CD4-positive, alpha-beta memory T cell (primary cell): ENCODE measurements at regions not wholly inside any gene's neighbourhood (a gene's known extent, or its start where the extent isn't known, plus 50 kb on each side); places are given as distances from the start of the nearest gene placed in this dataset.

Experiments used
- CTCF ChIA-PET: fragments of 350-600 bp; sonication (Branson Sonifier 250); formaldehyde crosslinking; loops from one replicate; lab custom pipeline; 2021; ENCODE audit warnings: inconsistent platforms; ENCODE audit not compliant: partially characterized antibody; lab: Charles Lee
- POLR2A ChIA-PET: fragments of 350-600 bp; sonication (Branson Sonifier 250); formaldehyde crosslinking; loops from one replicate; lab custom pipeline; 2021; ENCODE audit not compliant: partially characterized antibody; lab: Charles Lee
- DNase-seq, 5 donors: peaks; one replicate each; pipeline versions ENCODE4 v3.0.0 to v3.0.0-alpha.2; 2020 to 2022; ENCODE audit warnings: mixed read lengths in 1 of 5
- H3K27ac ChIP-seq: one replicate; pipeline ENCODE4 v1.7.0; 2013; ENCODE audit warnings: low read depth, low read length
- H3K27me3 ChIP-seq: 2 replicates; pipeline ENCODE4 v1.7.0; 2013; ENCODE audit warnings: mild to moderate bottlenecking, low read length, moderate library complexity; ENCODE audit not compliant: insufficient read depth
- H3K36me3 ChIP-seq: 2 replicates; pipeline ENCODE4 v1.7.0; 2013; ENCODE audit warnings: mild to moderate bottlenecking, low read length, moderate library complexity; ENCODE audit not compliant: insufficient read depth
- H3K4me1 ChIP-seq: 2 replicates; pipeline ENCODE4 v1.7.0; 2013; ENCODE audit warnings: mild to moderate bottlenecking, low read length, moderate library complexity; ENCODE audit not compliant: insufficient read depth
- H3K4me3 ChIP-seq, 2 donors: one replicate each; pipeline ENCODE4 v1.7.0; 2013; ENCODE audit warnings: low read length in 2 of 2, mild to moderate bottlenecking in 1 of 2
- H3K9me3 ChIP-seq, 2 donors: one replicate each; pipeline ENCODE4 v1.7.0; 2013; ENCODE audit warnings: low read length in 2 of 2, control low read depth in 1 of 2; ENCODE audit not compliant: control insufficient read depth in 1 of 2
- H3K27ac Mint-ChIP-seq, 7 donors: one replicate each; pipeline ENCODE4 v1.8.0; 2020 to 2021; ENCODE audit warnings: mixed read lengths in 7 of 7, mild to moderate bottlenecking in 6 of 7, inconsistent platforms in 3 of 7, moderate library complexity in 3 of 7
- H3K27me3 Mint-ChIP-seq, 2 donors: one replicate each; pipeline ENCODE4 v1.8.0; 2020 to 2021; ENCODE audit warnings: mixed read lengths in 2 of 2
- H3K36me3 Mint-ChIP-seq, 2 donors: one replicate each; pipeline ENCODE4 v1.8.0; 2020 to 2021; ENCODE audit warnings: mixed read lengths in 2 of 2, inconsistent platforms in 1 of 2, mild to moderate bottlenecking in 1 of 2
- H3K4me1 Mint-ChIP-seq, 4 donors: one replicate each; pipeline ENCODE4 v1.8.0; 2020 to 2021; ENCODE audit warnings: mixed read lengths in 4 of 4, mild to moderate bottlenecking in 1 of 4
- H3K4me3 Mint-ChIP-seq, 8 donors: one replicate each; pipeline ENCODE4 v1.8.0; 2020 to 2021; ENCODE audit warnings: mixed read lengths in 8 of 8, mild to moderate bottlenecking in 7 of 8, moderate library complexity in 6 of 8, inconsistent platforms in 3 of 8
- H3K9me3 Mint-ChIP-seq, 8 donors: one replicate each; pipeline ENCODE4 v1.8.0; 2020 to 2021; ENCODE audit warnings: mixed read lengths in 8 of 8, mild to moderate bottlenecking in 5 of 8, inconsistent platforms in 3 of 8, moderate library complexity in 1 of 8
- intact Hi-C: fragments of 100-400 bp; cut with micrococcal nuclease; formaldehyde crosslinking; loops from one replicate; pipeline ENCODE4 v1.15.1; 2023

GRCh38 chr6:7486951-7487350, 54.5 kb upstream of the DSP start:
- H3K4me1 ChIP-seq, result no peaks in the 10 kb centered on the region
- intact Hi-C loops, result no loop called here
- Mint-ChIP-seq H3K9me3 (no peaks in the 10 kb centered on the region), H3K4me1 (no peaks in the 10 kb centered on the region), H3K27ac (no peak overlapping the region), H3K27me3 (peaks cover 5 to 8% of the 10 kb centered on the region in 2 donors), H3K4me3 (no peak overlapping the region), H3K36me3 (no peaks in the 10 kb centered on the region)
- no peaks in the 10 kb centered on the region for H3K9me3 ChIP-seq
- no peak for DNase-seq
- no peak overlapping the region for H3K27ac ChIP-seq
- H3K36me3 ChIP-seq, result no peaks in the 10 kb centered on the region
- ChIA-PET CTCF (no interaction called here), POLR2A (no interaction called here)
- no peak overlapping the region for H3K4me3 ChIP-seq
- H3K27me3 ChIP-seq, result no peaks in the 10 kb centered on the region

DNA sequence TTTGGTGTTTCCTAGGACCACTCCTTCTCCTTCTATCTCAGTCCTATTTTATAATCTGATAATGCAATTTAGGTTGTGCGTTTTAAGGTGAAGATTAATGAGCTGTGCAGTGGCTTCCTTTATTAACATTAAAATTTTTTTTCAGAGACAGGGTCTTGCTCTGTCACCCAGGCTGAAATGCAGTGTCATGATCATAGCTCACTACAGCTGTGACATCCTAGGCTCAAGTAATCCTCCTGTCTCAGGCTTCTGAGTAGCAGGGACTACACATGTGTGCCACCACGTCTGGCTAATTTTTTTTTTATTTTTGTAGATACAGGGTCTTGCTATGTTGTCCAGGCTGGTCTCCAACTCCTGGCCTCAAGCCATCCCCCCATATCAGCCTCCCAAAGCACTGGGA, 53.0 kb upstream of the DSP start:
- H3K9me3 Mint-ChIP-seq, result no peaks in the 10 kb centered on the region
- no peaks in the 10 kb centered on the region for H3K4me1 ChIP-seq
- CTCF ChIA-PET, result no interaction called here

GRCh38 chr6:7489376-7489775, 52.1 kb upstream of the DSP start:
- Histone ChIP-seq H3K27me3 (no peaks in the 10 kb centered on the region), H3K27ac (no peak overlapping the region), H3K4me3 (no peak overlapping the region), H3K36me3 (no peaks in the 10 kb centered on the region), H3K4me1 (no peaks in the 10 kb centered on the region), H3K9me3 (no peaks in the 10 kb centered on the region)
- Mint-ChIP-seq H3K27ac (no peak overlapping the region), H3K4me3 (no peak overlapping the region), H3K9me3 (no peaks in the 10 kb centered on the region), H3K4me1 (no peaks in the 10 kb centered on the region), H3K36me3 (no peaks in the 10 kb centered on the region), H3K27me3 (peaks cover 8 to 19% of the 10 kb centered on the region in 2 donors)
- CTCF ChIA-PET, result no interaction called here
- intact Hi-C loops, result no loop called here
- no peak for DNase-seq
- POLR2A ChIA-PET, result no interaction called here

More for the DNA sequence above, 53.0 kb upstream of the DSP start:
- H3K4me3 ChIP-seq, result no peak overlapping the region
- peaks cover 8 to 16% of the 10 kb centered on the region in 2 donors for H3K27me3 Mint-ChIP-seq
- no peaks in the 10 kb centered on the region for H3K36me3 Mint-ChIP-seq
- H3K27ac Mint-ChIP-seq, result no peak overlapping the region
- H3K27ac ChIP-seq, result no peak overlapping the region
- H3K4me3 Mint-ChIP-seq, result no peak overlapping the region
- H3K4me1 Mint-ChIP-seq, result no peaks in the 10 kb centered on the region
- H3K36me3 ChIP-seq, result no peaks in the 10 kb centered on the region
- DNase-seq, result no peak
- no peaks in the 10 kb centered on the region for H3K27me3 ChIP-seq
- H3K9me3 ChIP-seq, result no peaks in the 10 kb centered on the region
- POLR2A ChIA-PET, result no interaction called here
- intact Hi-C loops, result no loop called here
